GM12891 (cell line): ENCODE measurements at regions not wholly inside any gene's neighbourhood (a gene's known extent, or its start where the extent isn't known, plus 50 kb on each side); places are given as distances from the start of the nearest gene placed in this dataset.

Source experiments
- DNase-seq: peaks from one replicate; pipeline ENCODE4 v3.0.0; 2011; ENCODE audit warnings: low spot score; ENCODE audit not compliant: insufficient read length
- FAIRE-seq: peaks from 2 replicates; lab custom pipeline; 2011; peaks lifted over from hg19 to GRCh38; lab: Jason Lieb, UNC
- PAX5 ChIP-seq: IDR thresholded peaks from 2 replicates; pipeline ENCODE4 v1.6.1; 2011; ENCODE audit warnings: low read length, moderate library complexity, mild to moderate bottlenecking; ENCODE audit not compliant: insufficient read depth, severe bottlenecking
- POLR2A ChIP-seq: IDR thresholded peaks from 2 replicates; pipeline ENCODE4 v1.6.1; 2011; ENCODE audit warnings: low read depth, low read length, control low read depth
- POLR2AphosphoS5 ChIP-seq: IDR thresholded peaks from 2 replicates; pipeline ENCODE4 v1.6.1; 2011; ENCODE audit warnings: low read depth, low read length, control low read depth
- POU2F2 ChIP-seq: IDR thresholded peaks from 2 replicates; pipeline ENCODE4 v1.6.1; 2011; ENCODE audit warnings: low read depth, mild to moderate bottlenecking, control low read depth, low read length, moderate library complexity
- SPI1 ChIP-seq: IDR thresholded peaks from 2 replicates; pipeline ENCODE4 v1.6.1; 2011; ENCODE audit warnings: low read depth, low read length, control low read depth
- TAF1 ChIP-seq: IDR thresholded peaks from 2 replicates; pipeline ENCODE4 v1.6.1; 2011; ENCODE audit warnings: low read depth, low read length, control low read depth

- TF ChIP-seq PAX5, result no peak
- no peak for TF ChIP-seq POU2F2
- no peak for TF ChIP-seq TAF1
- TF ChIP-seq POLR2AphosphoS5, result no peak
- TF ChIP-seq SPI1, result no peak
- TF ChIP-seq POLR2A, result no peak
- FAIRE-seq (no peak), DNase-seq (no peak)
These were observed 253.3 kb upstream of the TANK start for GRCh38 chr2:160906878-160907277.

GRCh38 chr2:160907738-160908137, 252.5 kb upstream of the TANK start:
- no peak for DNase-seq
- FAIRE-seq, result no peak
- TF ChIP-seq POLR2AphosphoS5, result no peak

GRCh38 chr2:160908157-160908556, 252.1 kb upstream of the TANK start:
- TF ChIP-seq PAX5 (no peak), TAF1 (no peak), SPI1 (no peak), POU2F2 (no peak), POLR2A (no peak), POLR2AphosphoS5 (no peak)
- no peak for FAIRE-seq
- DNase-seq, result no peak

GRCh38 chr2:160909781-160910242, 250.4 kb upstream of the TANK start:
- TF ChIP-seq POLR2A (no peak), POLR2AphosphoS5 (no peak), TAF1 (no peak), POU2F2 (no peak), SPI1 (no peak), PAX5 (no peak)
- FAIRE-seq, result no peak
- no peak for DNase-seq

- FAIRE-seq (no peak), DNase-seq (no peak)
- TF ChIP-seq POLR2A (no peak), POLR2AphosphoS5 (no peak), PAX5 (no peak), SPI1 (no peak), TAF1 (no peak), POU2F2 (no peak)
These were observed 249.5 kb upstream of the TANK start for GRCh38 chr2:160910681-160911080.

GRCh38 chr2:160911258-160911657, 249.0 kb upstream of the TANK start:
- FAIRE-seq (no peak), DNase-seq (no peak)
- TF ChIP-seq TAF1 (no peak), PAX5 (no peak), POU2F2 (no peak), SPI1 (no peak), POLR2AphosphoS5 (no peak), POLR2A (no peak)

GRCh38 chr2:160912276-160912675, 248.0 kb upstream of the TANK start:
- DNase-seq (no peak), FAIRE-seq (no peak)
- no peak for TF ChIP-seq PAX5
- no peak for TF ChIP-seq POLR2A
- TF ChIP-seq POU2F2, result no peak
- no peak for TF ChIP-seq SPI1
- TF ChIP-seq POLR2AphosphoS5, result no peak
- no peak for TF ChIP-seq TAF1

GRCh38 chr2:160913323-160913722, 246.9 kb upstream of the TANK start:
- TF ChIP-seq PAX5 (no peak), POU2F2 (no peak), TAF1 (no peak), POLR2AphosphoS5 (no peak), POLR2A (no peak), SPI1 (no peak)
- no peak for FAIRE-seq
- no peak for DNase-seq

GRCh38 chr2:160914217-160914616, 246.0 kb upstream of the TANK start:
- no peak for FAIRE-seq

GRCh38 chr2:160916300-160916699, 243.9 kb upstream of the TANK start:
- TF ChIP-seq TAF1 (no peak), SPI1 (no peak), PAX5 (no peak), POLR2A (no peak), POU2F2 (no peak), POLR2AphosphoS5 (no peak)
- DNase-seq (no peak), FAIRE-seq (no peak)

More at GRCh38 chr2:160914217-160914616, 246.0 kb upstream of the TANK start:
- DNase-seq, result no peak
- TF ChIP-seq TAF1 (no peak), POLR2A (no peak), POU2F2 (no peak), POLR2AphosphoS5 (no peak), PAX5 (no peak), SPI1 (no peak)
